HL-60 (cell line): ENCODE measurements at regions not wholly inside any gene's neighbourhood (a gene's known extent, or its start where the extent isn't known, plus 50 kb on each side); places are given as distances from the start of the nearest gene placed in this dataset.

ENCODE experiments used
- DNase-seq, 2 experiments: peaks; one replicate each; pipeline ENCODE4 v3.0.0-alpha.2; 2010 to 2020; ENCODE audit warnings: low read depth in 1 of 2, low spot score in 1 of 2
- H3K27ac ChIP-seq: fragments of 250-450 bp; sonication (Bioruptor Pico); replicated peaks from 2 replicates; pipeline ENCODE4 v1.5.1; 2020; ENCODE audit warnings: mild to moderate bottlenecking, moderate library complexity
- H3K27me3 ChIP-seq: fragments of 250-450 bp; sonication (Bioruptor Pico); 2 replicates; pipeline ENCODE4 v1.5.1; 2021; ENCODE audit warnings: mild to moderate bottlenecking, moderate library complexity; ENCODE audit not compliant: insufficient read depth, poor library complexity, severe bottlenecking
- H3K4me3 ChIP-seq: replicated peaks from 2 replicates; pipeline ENCODE4 v1.5.1; 2011; ENCODE audit warnings: mild to moderate bottlenecking, control low read depth, low read length; ENCODE audit not compliant: insufficient read depth
- GABPA ChIP-seq: IDR thresholded peaks from 2 replicates; pipeline ENCODE4 v1.6.1; 2012; ENCODE audit warnings: low read depth
- POLR2AphosphoS5 ChIP-seq: IDR thresholded peaks from 2 replicates; pipeline ENCODE4 v1.6.1; 2012; ENCODE audit warnings: low read depth
- SPI1 ChIP-seq: IDR thresholded peaks from 2 replicates; pipeline ENCODE4 v1.6.1; 2012; ENCODE audit warnings: low read depth, mild to moderate bottlenecking, borderline replicate concordance
- TF ChIP-seq, protein P1 (sequence below): IDR thresholded peaks from one replicate; pipeline ENCODE4 v1.5.1; 2011; ENCODE audit warnings: low read length, control low read depth, inconsistent platforms; ENCODE audit not compliant: insufficient read depth
- TF ChIP-seq, protein P2 (sequence below): IDR thresholded peaks from 2 replicates; pipeline ENCODE4 v1.6.1; 2012; ENCODE audit warnings: low read depth; ENCODE audit not compliant: insufficient replicate concordance

DNA sequence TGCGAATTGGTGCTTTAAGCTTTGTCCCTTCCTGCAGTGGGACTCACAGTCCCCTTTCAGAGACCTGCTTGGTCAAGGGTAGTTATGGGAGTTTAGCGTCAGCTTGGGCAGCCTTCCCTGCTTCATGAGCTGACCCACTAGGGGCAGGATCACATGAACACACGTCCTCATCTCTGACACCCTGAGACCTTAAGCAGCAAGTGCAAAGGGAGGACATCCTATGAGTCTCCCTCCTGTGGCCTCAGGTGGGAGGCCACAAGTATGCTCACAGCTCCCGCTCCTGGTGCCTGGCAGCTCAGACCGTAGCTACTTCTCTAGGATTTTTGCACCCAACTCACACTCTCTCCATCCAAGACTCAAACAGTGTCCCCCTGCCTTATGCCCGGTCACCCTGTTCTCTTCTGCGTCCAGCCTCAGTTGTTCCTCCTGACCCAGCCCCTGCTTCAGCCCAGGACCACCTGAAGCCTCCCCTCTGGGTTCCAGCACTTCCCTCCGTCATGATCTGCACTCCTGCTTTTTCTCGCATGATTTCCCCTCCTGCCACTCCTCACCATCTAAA is 136.6 kb upstream of the FAM20C start:
- DNase-seq, result no peak
- Histone ChIP-seq H3K4me3 (no peak overlapping the region), H3K27me3 (no peaks in the 10 kb centered on the region), H3K27ac (no peak overlapping the region)
- no peak for TF ChIP-seq SPI1
- TF ChIP-seq, protein P1, sequence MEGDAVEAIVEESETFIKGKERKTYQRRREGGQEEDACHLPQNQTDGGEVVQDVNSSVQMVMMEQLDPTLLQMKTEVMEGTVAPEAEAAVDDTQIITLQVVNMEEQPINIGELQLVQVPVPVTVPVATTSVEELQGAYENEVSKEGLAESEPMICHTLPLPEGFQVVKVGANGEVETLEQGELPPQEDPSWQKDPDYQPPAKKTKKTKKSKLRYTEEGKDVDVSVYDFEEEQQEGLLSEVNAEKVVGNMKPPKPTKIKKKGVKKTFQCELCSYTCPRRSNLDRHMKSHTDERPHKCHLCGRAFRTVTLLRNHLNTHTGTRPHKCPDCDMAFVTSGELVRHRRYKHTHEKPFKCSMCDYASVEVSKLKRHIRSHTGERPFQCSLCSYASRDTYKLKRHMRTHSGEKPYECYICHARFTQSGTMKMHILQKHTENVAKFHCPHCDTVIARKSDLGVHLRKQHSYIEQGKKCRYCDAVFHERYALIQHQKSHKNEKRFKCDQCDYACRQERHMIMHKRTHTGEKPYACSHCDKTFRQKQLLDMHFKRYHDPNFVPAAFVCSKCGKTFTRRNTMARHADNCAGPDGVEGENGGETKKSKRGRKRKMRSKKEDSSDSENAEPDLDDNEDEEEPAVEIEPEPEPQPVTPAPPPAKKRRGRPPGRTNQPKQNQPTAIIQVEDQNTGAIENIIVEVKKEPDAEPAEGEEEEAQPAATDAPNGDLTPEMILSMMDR, result no peak
- no peak for TF ChIP-seq POLR2AphosphoS5
- TF ChIP-seq GABPA, result no peak
- TF ChIP-seq, protein P2, sequence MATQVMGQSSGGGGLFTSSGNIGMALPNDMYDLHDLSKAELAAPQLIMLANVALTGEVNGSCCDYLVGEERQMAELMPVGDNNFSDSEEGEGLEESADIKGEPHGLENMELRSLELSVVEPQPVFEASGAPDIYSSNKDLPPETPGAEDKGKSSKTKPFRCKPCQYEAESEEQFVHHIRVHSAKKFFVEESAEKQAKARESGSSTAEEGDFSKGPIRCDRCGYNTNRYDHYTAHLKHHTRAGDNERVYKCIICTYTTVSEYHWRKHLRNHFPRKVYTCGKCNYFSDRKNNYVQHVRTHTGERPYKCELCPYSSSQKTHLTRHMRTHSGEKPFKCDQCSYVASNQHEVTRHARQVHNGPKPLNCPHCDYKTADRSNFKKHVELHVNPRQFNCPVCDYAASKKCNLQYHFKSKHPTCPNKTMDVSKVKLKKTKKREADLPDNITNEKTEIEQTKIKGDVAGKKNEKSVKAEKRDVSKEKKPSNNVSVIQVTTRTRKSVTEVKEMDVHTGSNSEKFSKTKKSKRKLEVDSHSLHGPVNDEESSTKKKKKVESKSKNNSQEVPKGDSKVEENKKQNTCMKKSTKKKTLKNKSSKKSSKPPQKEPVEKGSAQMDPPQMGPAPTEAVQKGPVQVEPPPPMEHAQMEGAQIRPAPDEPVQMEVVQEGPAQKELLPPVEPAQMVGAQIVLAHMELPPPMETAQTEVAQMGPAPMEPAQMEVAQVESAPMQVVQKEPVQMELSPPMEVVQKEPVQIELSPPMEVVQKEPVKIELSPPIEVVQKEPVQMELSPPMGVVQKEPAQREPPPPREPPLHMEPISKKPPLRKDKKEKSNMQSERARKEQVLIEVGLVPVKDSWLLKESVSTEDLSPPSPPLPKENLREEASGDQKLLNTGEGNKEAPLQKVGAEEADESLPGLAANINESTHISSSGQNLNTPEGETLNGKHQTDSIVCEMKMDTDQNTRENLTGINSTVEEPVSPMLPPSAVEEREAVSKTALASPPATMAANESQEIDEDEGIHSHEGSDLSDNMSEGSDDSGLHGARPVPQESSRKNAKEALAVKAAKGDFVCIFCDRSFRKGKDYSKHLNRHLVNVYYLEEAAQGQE, result no peak

DNA sequence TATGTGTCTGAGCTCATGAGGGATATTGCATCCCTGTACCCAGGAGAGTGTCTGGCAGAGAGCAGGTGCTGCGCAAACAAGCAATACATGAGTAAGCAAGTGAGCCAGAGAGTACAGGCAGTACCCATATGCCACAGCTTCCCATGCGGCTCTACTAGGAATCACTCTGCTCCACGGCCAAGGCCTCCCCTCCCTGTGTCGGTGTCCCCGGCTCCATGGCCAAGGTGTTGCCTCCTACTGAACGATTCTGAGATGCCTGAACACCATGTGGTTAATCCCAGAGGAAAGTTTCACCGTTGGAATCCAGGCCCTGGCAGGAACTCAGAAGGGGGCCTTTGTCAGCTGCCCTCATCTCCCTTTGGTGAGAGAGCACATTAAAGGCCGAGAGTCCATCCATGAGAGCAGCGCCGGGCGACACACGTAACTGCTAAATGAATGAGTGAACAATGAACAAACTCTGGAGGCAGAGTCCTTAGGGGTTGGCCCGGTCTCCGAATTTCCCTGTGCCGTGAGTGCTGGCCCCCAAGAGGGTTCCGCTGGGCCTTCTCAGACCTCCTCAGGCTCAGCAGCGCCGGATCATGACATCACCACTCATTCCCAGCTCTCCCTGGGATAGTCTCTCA is 136.0 kb upstream of the FAM20C start:
- no peak overlapping the region for H3K4me3 ChIP-seq
- no peaks in the 10 kb centered on the region for H3K27me3 ChIP-seq
- H3K27ac ChIP-seq, result no peak overlapping the region
- DNase-seq, result no peak
- no peak for TF ChIP-seq POLR2AphosphoS5
- TF ChIP-seq, protein P1, result no peak
- TF ChIP-seq SPI1, result no peak
- TF ChIP-seq GABPA, result no peak
- TF ChIP-seq, protein P2, result no peak

DNA sequence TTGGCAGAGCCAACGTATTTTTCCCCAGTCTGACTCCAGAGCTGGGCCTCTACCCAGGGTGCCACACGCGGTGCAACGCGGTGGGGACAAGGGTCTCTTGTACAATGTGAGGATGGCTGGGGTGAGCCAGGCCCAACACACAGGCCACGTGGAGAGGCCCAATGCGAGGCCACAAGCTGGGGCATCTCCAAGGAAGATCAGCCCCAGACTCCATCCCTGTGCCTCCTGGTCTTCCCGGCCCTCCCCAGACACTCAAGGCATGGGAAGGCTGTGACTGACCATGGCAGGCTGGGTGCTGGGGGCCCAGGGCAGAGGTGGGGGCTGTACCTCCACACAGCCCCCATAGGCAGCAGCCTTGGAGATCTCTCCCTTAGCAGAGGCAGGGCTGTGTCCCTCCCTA is 135.3 kb upstream of the FAM20C start:
- TF ChIP-seq POLR2AphosphoS5 (no peak), SPI1 (no peak), GABPA (no peak)
- TF ChIP-seq, protein P2, result no peak
- TF ChIP-seq, protein P1, result no peak
- no peak overlapping the region for H3K4me3 ChIP-seq
- no peak overlapping the region for H3K27ac ChIP-seq
- no peak for DNase-seq
- H3K27me3 ChIP-seq, result no peaks in the 10 kb centered on the region
